H9 (cell line): ENCODE measurements at regions not wholly inside any gene's neighbourhood (a gene's known extent, or its start where the extent isn't known, plus 50 kb on each side); places are given as distances from the start of the nearest gene placed in this dataset.

Experiments
- DNase-seq: peaks from one replicate; pipeline ENCODE4 v3.0.0-alpha.2; 2017
- H2AFZ ChIP-seq: one replicate; pipeline ENCODE4 v1.6.1; 2013; ENCODE audit warnings: mild to moderate bottlenecking, low read length, control low read depth, moderate library complexity
- H2AK5ac ChIP-seq: 2 replicates; pipeline ENCODE4 v1.6.1; 2013; ENCODE audit warnings: low read length, control low read depth, mixed read lengths; ENCODE audit not compliant: insufficient read length
- H2BK120ac ChIP-seq: one replicate; pipeline ENCODE4 v1.6.1; 2013; ENCODE audit warnings: low read depth, mild to moderate bottlenecking, low read length, control low read depth, inconsistent platforms; ENCODE audit not compliant: poor library complexity, severe bottlenecking
- H2BK12ac ChIP-seq: 2 replicates; pipeline ENCODE4 v1.6.1; 2013; ENCODE audit warnings: low read length, control low read depth, mixed read lengths, low read depth; ENCODE audit not compliant: insufficient read length
- H2BK15ac ChIP-seq: 2 replicates; pipeline ENCODE4 v1.6.1; 2013; ENCODE audit warnings: low read depth, low read length, control low read depth
- H2BK20ac ChIP-seq: one replicate; pipeline ENCODE4 v1.6.1; 2013; ENCODE audit warnings: low read depth, mild to moderate bottlenecking, low read length, control low read depth, inconsistent platforms; ENCODE audit not compliant: poor library complexity, severe bottlenecking
- H2BK5ac ChIP-seq: 2 replicates; pipeline ENCODE4 v1.6.1; 2013; ENCODE audit warnings: low read length, control low read depth, mixed read lengths; ENCODE audit not compliant: insufficient read length
- H3K14ac ChIP-seq: 2 replicates; pipeline ENCODE4 v1.6.1; 2013; ENCODE audit warnings: low read length, control low read depth; ENCODE audit not compliant: insufficient read depth
- H3K18ac ChIP-seq: 2 replicates; pipeline ENCODE4 v1.6.1; 2013; ENCODE audit warnings: low read depth, mild to moderate bottlenecking, mixed read lengths, low read length, control low read depth; ENCODE audit not compliant: insufficient read length
- H3K23ac ChIP-seq: 2 replicates; pipeline ENCODE4 v1.6.1; 2013; ENCODE audit warnings: low read length, control low read depth, mixed read lengths, low read depth; ENCODE audit not compliant: insufficient read length
- H3K23me2 ChIP-seq: 2 replicates; pipeline ENCODE4 v1.6.1; 2013; ENCODE audit warnings: low read depth, mild to moderate bottlenecking, mixed read lengths, low read length, control low read depth; ENCODE audit not compliant: insufficient read length, poor library complexity, severe bottlenecking
- H3K27ac ChIP-seq: 2 replicates; pipeline ENCODE4 v1.5.1; 2013; ENCODE audit warnings: low read length, control low read depth, mixed read lengths, low read depth; ENCODE audit not compliant: insufficient read length
- H3K27me3 ChIP-seq: 2 replicates; pipeline ENCODE4 v1.6.1; 2013; ENCODE audit warnings: low read length, control low read depth, inconsistent platforms; ENCODE audit not compliant: insufficient read depth
- H3K4ac ChIP-seq: 2 replicates; pipeline ENCODE4 v1.6.1; 2013; ENCODE audit warnings: low read depth, mild to moderate bottlenecking, control low read depth, inconsistent platforms, low read length, moderate library complexity
- H3K4me1 ChIP-seq: 2 replicates; pipeline ENCODE4 v1.6.1; 2013; ENCODE audit warnings: low read length, control low read depth, inconsistent platforms; ENCODE audit not compliant: insufficient read depth
- H3K4me2 ChIP-seq: 2 replicates; pipeline ENCODE4 v1.6.1; 2013; ENCODE audit warnings: low read length, control low read depth, mixed read lengths; ENCODE audit not compliant: insufficient read length, insufficient read depth
- H3K56ac ChIP-seq: 2 replicates; pipeline ENCODE4 v1.6.1; 2013; ENCODE audit warnings: low read depth, mild to moderate bottlenecking, mixed read lengths, low read length, control low read depth; ENCODE audit not compliant: insufficient read length
- H3K79me1 ChIP-seq: 2 replicates; pipeline ENCODE4 v1.6.1; 2013; ENCODE audit warnings: low read depth, mild to moderate bottlenecking, moderate library complexity, low read length, control low read depth, inconsistent platforms; ENCODE audit not compliant: insufficient read depth, poor library complexity, severe bottlenecking
- H3K79me2 ChIP-seq: 2 replicates; pipeline ENCODE4 v1.6.1; 2013; ENCODE audit warnings: low read length, control low read depth, inconsistent platforms; ENCODE audit not compliant: insufficient read depth
- H3K9ac ChIP-seq: 2 replicates; pipeline ENCODE4 v1.6.1; 2013; ENCODE audit warnings: low read length, control low read depth, mixed read lengths; ENCODE audit not compliant: insufficient read length; ENCODE audit errors: extremely low read depth
- H3K9me3 ChIP-seq: one replicate; pipeline ENCODE4 v1.6.1; 2013; ENCODE audit warnings: low read depth, low read length, inconsistent platforms; ENCODE audit not compliant: control insufficient read depth
- H3T11ph ChIP-seq: one replicate; pipeline ENCODE4 v1.6.1; 2013; ENCODE audit warnings: mild to moderate bottlenecking, low read length, control low read depth, inconsistent platforms
- H4K20me1 ChIP-seq: one replicate; pipeline ENCODE4 v1.6.1; 2013; ENCODE audit not compliant: control insufficient read depth, insufficient read length, insufficient read depth
- H4K5ac ChIP-seq: 2 replicates; pipeline ENCODE4 v1.6.1; 2013; ENCODE audit warnings: low read depth, mild to moderate bottlenecking, mixed read lengths, low read length, control low read depth; ENCODE audit not compliant: insufficient read length
- H4K8ac ChIP-seq: replicated peaks from 2 replicates; pipeline ENCODE4 v1.6.1; 2013; ENCODE audit warnings: low read length, control low read depth, mixed read lengths, low read depth; ENCODE audit not compliant: insufficient read length
- H4K91ac ChIP-seq: 2 replicates; pipeline ENCODE4 v1.6.1; 2013; ENCODE audit warnings: low read depth, mild to moderate bottlenecking, moderate library complexity, mixed read lengths, low read length, control low read depth; ENCODE audit not compliant: insufficient read length
- H3K27ac Mint-ChIP-seq, 3 experiments: 2 replicates in 2 of 3; 3 replicates in 1 of 3; pipeline ENCODE4 v1.8.0; 2020 to 2021; ENCODE audit warnings: mixed read lengths in 3 of 3, mild to moderate bottlenecking in 1 of 3, moderate library complexity in 1 of 3
- H3K27me3 Mint-ChIP-seq: 2 replicates; pipeline ENCODE4 v1.8.0; 2021; ENCODE audit warnings: low read depth, mild to moderate bottlenecking, moderate library complexity, mixed read lengths
- H3K36me3 Mint-ChIP-seq, 3 experiments: 2 replicates in 2 of 3; 3 replicates in 1 of 3; pipeline ENCODE4 v1.8.0; 2020 to 2021; ENCODE audit warnings: low read depth in 3 of 3, mixed read lengths in 3 of 3; ENCODE audit not compliant: insufficient read depth in 1 of 3
- H3K4me1 Mint-ChIP-seq, 2 experiments: 2 replicates each; pipeline ENCODE4 v1.8.0; 2020; ENCODE audit warnings: mixed read lengths in 2 of 2
- H3K4me3 Mint-ChIP-seq, 2 experiments: 2 replicates in 1 of 2; 3 replicates in 1 of 2; pipeline ENCODE4 v1.8.0; 2020 to 2021; ENCODE audit warnings: mild to moderate bottlenecking in 2 of 2, mixed read lengths in 2 of 2, moderate library complexity in 1 of 2
- H3K9me3 Mint-ChIP-seq, 2 experiments: 2 replicates in 1 of 2; 3 replicates in 1 of 2; pipeline ENCODE4 v1.8.0; 2020; ENCODE audit warnings: mild to moderate bottlenecking in 2 of 2, mixed read lengths in 2 of 2, moderate library complexity in 1 of 2
- CTCF ChIP-seq: fragments of 200-600 bp; sonication (generic); conservative IDR thresholded peaks from 3 replicates; pipeline ENCODE4 v1.8.0; 2021; ENCODE audit warnings: antibody characterized with exemption, mild to moderate bottlenecking
- WGBS: extraction: QIAGEN DNeasy Blood & Tissue Kit; methylation state at CpG from one replicate; pipeline ENCODE4 v1.1.7; 2013; ENCODE audit warnings: missing lambda C conversion rate, low lambda C conversion rate, mixed read lengths; ENCODE audit not compliant: insufficient read length; ENCODE audit errors: extremely low coverage; 5-methylcytosine and 5-hydroxymethylcytosine counted together

GRCh38 chr15:92524161-92524560, 130.5 kb downstream of the ST8SIA2 start:
- Histone ChIP-seq H3K79me1 (no peaks in the 10 kb centered on the region), H2BK12ac (no peak overlapping the region), H3K23me2 (no peaks in the 10 kb centered on the region), H4K91ac (no peak overlapping the region), H4K8ac (no peak overlapping the region), H3K9ac (no peak overlapping the region), H3K4me1 (no peaks in the 10 kb centered on the region), H2AFZ (no peak overlapping the region), H3K56ac (no peak overlapping the region), H3T11ph (no peak overlapping the region), H2AK5ac (no peak overlapping the region), H3K18ac (no peak overlapping the region), H2BK15ac (no peak overlapping the region), H3K4me2 (no peak overlapping the region), H3K9me3 (no peaks in the 10 kb centered on the region), H3K23ac (no peak overlapping the region), H3K79me2 (no peaks in the 10 kb centered on the region), H4K20me1 (no peaks in the 10 kb centered on the region), H3K4ac (no peak overlapping the region), H4K5ac (no peak overlapping the region), H3K14ac (no peak overlapping the region), H2BK20ac (no peak overlapping the region), H3K27ac (no peak overlapping the region), H2BK120ac (no peak overlapping the region), H3K27me3 (no peaks in the 10 kb centered on the region), H2BK5ac (no peak overlapping the region)
- Mint-ChIP-seq H3K27ac (no peak overlapping the region), H3K4me3 (no peak overlapping the region), H3K9me3 (peaks cover 4 to 19% of the 10 kb centered on the region in 2 experiments), H3K4me1 (peaks cover 17 to 21% of the 10 kb centered on the region in 2 experiments), H3K27me3 (peaks cover 2% of the 10 kb centered on the region), H3K36me3 (peaks cover 3 to 12% (median 3%) of the 10 kb centered on the region in 3 experiments; a peak in 4 of 7 replicates)
- no peak for DNase-seq
- TF ChIP-seq CTCF = no peak
- no CpG with 5 or more reads among the region's 5 CpGs for WGBS
